CD4-positive, alpha-beta T cell treated with Interleukin-15 for 4 hours (primary cell): ENCODE measurements at regions not wholly inside any gene's neighbourhood (a gene's known extent, or its start where the extent isn't known, plus 50 kb on each side); places are given as distances from the start of the nearest gene placed in this dataset.

ENCODE experiments used
- DNase-seq: peaks from one replicate; pipeline ENCODE4 v3.0.0-alpha.2; 2020; ENCODE audit warnings: low spot score

GRCh38 chr11:116557282-116557681 lies 215.5 kb downstream of the BUD13 start:
- no peak for DNase-seq

GRCh38 chr11:116556483-116556882 lies 216.3 kb downstream of the BUD13 start:
- no peak for DNase-seq

- no peak for DNase-seq
These were observed 219.3 kb downstream of the BUD13 start for GRCh38 chr11:116553482-116553881.

DNA sequence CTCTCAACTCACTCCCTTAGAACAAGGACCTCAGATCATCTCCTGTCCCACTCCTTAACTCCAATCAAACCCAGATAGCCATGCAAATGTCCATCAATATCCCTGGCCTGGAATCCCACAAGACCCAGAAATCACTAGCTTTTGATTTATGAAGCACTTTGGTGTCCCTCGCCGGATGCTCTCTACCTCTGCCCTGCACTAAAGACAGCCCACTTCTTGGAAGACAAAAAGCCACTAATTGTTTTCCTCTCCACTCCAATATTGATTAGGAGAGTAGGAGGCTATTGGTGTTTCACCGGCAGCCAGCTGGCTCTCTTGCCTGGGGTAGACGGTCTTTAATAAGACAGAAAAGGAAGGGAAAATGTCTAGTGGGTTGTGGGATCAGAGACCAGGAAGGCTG lies 221.2 kb downstream of the BUD13 start:
- no peak for DNase-seq

- DNase-seq = no peak
These were observed 224.5 kb downstream of the BUD13 start for GRCh38 chr11:116548256-116548655.

- DNase-seq = no peak
These were observed 225.2 kb downstream of the BUD13 start for GRCh38 chr11:116547571-116547970.

- no peak for DNase-seq
These were observed 226.9 kb downstream of the BUD13 start for GRCh38 chr11:116545912-116546311.

- no peak for DNase-seq
These were observed 228.1 kb downstream of the BUD13 start for GRCh38 chr11:116544721-116545120.

DNA sequence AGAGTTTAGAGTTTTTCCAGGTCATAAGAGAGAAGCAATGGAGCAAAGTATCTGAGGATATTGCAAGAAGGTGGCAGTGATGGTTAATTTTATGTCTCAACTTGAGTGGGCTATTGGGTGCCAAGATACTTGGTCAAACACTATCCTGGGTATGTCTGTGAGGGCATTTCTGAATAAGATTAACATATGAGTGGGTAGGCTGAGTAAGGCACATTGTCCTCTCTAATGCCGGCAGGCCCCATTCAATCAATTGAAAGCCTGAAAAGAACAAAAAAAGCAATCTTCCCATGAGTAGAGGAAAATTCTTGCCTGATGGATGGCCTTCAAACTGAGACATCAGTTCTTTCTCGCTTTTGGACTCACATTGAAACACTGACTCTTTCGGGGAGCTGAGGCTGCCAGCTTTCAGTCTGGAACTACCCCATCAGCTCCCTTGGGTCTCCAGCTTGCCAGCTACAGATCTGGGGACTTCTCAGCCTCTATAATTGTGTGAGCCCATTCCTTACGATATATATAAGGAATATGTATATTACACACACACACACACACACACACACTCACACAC lies 228.8 kb downstream of the BUD13 start:
- DNase-seq = no peak

- no peak for DNase-seq
These were observed 229.7 kb downstream of the BUD13 start for GRCh38 chr11:116543099-116543498.

DNA sequence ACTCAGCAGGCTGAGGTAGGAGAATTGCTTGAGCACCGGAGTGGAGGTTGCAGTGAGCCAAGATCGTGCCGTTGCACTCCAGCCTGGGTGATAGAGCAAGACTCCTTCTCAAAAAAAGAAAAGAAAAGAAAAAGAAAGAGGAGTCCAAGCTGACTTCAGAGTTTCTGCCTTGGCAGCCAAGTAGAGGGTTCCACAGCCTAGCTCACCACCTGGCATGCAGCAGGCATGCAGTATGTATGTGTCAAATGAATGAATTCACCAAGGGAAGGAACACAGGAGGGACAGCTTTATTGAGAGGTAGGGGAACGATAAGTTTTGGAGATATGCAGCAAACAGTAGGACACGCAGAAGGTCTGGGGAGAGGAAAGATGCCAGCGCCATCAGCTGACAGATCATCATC lies 230.4 kb downstream of the BUD13 start:
- DNase-seq = no peak

DNA sequence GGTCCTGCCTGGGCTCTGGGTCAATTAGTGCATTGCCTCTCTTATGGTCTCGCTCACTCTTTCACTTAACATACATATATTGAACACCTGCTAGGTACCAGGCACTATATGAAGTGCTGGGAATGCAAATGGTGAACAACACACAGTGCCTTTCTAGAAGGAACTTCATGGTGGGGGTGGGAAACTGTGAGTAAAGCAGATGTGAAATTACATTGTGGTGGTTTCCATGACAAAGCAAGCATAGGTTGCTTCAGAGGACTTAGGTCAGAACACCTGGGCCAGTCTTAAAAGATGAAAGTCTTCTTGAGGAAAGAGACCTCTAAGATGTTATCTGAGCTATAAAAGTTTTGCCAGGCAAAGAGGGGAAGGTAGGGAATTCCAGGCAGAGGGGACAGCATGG lies 231.3 kb downstream of the BUD13 start:
- DNase-seq = no peak

DNA sequence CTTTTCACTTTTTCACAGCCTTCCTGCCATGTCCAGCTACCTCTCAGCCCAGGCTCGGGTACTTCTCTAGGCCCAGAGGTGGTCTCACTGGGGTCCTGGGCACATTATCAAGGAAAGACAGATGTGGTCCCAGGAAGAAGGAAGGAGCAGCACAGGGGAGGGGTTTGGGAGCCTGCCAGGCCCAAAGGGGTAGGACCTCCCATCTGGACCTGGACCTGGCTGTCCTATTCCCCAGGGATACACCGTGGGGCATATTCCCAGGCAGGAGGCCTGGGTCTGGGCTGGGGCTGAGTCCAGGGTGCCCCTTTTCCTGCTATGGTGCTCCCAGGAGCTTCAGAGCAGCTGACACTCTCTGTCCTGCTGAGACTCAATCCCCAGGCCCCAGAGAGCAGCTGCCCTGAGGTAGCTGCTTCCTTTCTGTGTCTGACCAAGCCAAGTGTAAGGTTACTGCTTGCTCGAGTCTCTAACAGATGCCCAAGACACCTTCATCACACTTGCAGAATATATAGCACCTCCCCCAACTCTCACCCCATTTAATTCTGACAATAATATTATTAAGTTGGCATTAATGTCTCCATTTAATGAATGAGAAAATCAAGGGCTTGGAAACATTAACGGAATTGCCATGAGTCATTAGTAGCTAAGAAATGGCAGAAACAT lies 232.0 kb downstream of the BUD13 start:
- DNase-seq = no peak

DNA sequence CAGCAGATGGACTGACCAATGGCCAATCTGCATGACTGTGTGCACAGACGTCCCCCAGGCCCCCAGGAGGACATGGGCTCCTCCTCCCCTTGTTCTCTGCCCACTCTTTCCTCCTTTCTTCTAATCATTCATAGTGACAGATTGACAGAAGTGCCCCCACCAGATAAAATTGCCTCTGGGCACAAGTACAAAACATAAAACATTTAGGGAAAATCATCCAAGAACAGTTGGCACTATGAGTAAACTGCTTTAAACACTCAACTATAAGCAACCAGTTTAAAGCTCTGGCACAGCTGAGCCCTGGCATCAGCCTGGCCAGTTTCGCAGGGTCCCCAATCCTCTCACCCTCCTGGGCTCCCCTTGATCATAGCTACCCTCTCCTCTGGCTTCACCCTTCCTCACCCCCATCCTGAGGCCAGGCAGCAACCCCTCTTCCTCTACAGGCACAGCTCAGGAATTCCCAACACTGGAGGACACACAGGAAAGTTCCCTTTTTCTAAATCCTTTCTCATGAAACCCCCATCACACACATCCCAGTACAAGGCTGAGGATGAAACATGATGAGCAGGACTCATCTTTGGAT lies 232.9 kb downstream of the BUD13 start:
- no peak for DNase-seq

- no peak for DNase-seq
These were observed 233.6 kb downstream of the BUD13 start for GRCh38 chr11:116539211-116539610.

GRCh38 chr11:116538677-116539076 lies 234.1 kb downstream of the BUD13 start:
- no peak for DNase-seq

- no peak for DNase-seq
These were observed 235.1 kb downstream of the BUD13 start for GRCh38 chr11:116537709-116538108.

DNA sequence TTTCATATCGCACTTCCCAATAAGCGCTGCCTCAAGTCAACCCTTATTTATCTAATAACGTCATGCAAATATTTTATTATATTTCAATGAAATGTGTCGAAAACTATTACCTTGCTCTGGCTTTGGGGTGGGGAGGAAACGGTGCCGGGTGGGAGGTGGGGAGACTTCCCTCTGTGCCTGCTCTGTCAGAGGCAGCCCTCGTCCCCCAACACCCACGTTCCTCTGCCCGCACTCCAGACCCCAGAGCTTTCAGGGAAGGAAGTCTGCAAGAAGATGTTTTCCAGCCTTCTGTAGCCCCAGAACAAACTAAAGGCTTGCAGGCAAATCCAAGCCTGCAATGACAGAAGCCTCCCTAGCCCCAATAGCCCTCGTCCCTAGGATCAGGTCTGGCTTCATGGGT lies 235.7 kb downstream of the BUD13 start:
- no peak for DNase-seq

DNA sequence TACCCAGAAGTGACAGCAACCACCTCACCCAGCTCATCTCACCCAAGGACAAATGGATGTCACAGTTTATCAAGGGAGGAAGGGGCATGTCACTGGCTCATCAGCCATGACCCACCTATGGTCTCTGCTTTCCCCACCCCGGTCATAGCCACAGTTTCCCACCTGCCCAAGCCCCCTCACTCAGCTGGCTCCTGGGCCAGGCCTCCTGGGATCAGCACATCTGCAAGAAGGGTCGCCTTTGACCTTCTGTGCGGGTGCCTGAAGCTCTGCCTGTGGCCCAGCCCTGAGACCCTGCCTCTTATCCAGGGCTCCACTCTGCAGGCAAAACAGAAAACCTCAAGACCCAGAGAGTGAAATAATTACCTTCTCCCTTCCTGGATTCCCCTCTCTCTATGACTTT lies 236.4 kb downstream of the BUD13 start:
- DNase-seq = no peak

DNA sequence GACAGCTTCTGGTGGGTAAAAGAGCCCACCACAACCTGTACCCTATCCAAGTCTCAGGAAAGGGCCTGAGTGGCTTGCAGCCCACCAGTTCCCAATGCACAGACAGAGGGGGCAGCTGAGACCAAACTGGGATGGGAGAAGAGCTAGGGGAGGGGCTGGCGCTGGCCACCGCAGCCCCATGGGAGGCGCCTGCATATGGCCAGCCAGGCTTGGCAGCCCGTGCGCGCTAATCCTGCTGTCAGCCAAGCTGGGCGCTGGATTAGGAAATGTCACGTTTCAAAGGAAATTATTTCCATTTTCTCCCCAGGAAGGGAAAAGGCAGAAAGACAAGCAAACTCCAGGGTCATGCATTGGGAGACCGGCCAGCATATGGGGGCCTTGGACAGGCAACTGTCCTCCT lies 236.8 kb downstream of the BUD13 start:
- DNase-seq = no peak

- no peak for DNase-seq
These were observed 237.7 kb downstream of the BUD13 start for GRCh38 chr11:116535120-116535519.

DNA sequence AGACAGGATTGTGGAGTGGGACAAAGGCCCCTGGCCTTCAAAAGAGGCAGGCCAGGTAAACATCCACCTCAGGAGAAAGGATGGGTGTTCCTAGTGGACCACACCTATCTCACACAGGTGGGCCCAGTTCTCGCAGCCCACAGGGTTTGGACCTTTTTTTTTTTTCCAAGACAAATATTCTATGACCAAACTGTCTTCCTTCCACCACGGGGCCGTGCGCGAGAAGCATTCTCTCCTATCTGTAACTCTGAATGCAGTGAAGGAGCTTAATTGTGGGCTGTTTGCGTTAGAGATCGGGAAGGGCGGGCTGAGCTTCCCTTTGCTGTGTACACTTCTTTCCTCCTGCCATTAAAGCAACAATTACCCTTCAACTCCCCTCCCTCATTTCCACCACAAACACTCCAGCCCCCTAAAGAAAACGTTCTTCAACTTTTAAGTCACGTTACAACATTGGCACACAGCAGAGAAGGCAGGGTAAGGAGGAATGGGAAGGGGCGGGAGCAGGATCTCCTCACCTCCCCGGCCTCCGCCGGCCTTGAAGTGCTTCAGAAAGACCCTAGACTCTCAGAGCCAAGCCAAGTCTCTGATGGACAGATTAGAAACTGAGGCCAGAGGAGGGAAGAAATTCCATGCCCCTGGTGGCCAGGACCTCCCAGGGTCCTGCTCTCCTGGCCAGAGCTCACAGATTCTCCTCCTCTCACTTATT lies 238.4 kb downstream of the BUD13 start:
- DNase-seq = no peak

GRCh38 chr11:116533186-116533825 lies 239.5 kb downstream of the BUD13 start:
- DNase-seq = no peak
